ENCODE measurements at regions not wholly inside any gene's neighbourhood (a gene's known extent, or its start where the extent isn't known, plus 50 kb on each side); places are given as distances from the start of the nearest gene placed in this dataset.
"Not testable (repeated sequence)": the region's sequence is repeated elsewhere in the genome, so short reads cannot be mapped to it uniquely, and the experiment has no call there.

DNA sequence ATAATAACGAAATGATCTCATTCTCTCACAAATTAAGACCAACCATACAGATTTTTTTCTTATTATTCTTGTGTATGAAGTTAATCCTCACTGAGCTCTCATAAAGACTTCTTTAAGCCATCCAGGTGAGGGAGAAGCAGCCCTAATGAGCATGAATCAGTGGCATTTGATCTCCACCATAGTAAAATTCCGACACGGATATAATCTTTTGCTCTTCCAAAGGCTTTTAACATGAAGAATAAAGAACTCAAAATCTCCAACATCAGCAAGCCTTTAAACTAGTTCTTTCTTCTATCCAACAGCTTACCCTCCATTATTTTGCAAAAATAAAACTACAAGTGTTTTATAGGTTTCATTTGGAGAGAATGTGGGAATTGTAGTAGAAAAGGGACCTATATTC is 714.7 kb upstream of the NEGR1 start:
- Histone ChIP-seq H3K9me2 (replicated peaks; ENCODE audit: insufficient read depth, low read length) (no peaks in the 10 kb centered on the region), H3F3A (ENCODE audit: insufficient read depth) (no peaks in the 10 kb centered on the region), H3K9ac (ENCODE audit: low read length) (no peak overlapping the region), H2AFZ (ENCODE audit: low read depth, low read length, severe bottlenecking) (no peak overlapping the region), H3K36me3 (ENCODE audit: low read length) (no peaks in the 10 kb centered on the region), H4K20me1 (ENCODE audit: low read depth, low read length) (no peaks in the 10 kb centered on the region), H3K79me2 (ENCODE audit: insufficient read depth, low read length) (no peaks in the 10 kb centered on the region), H3K4me2 (ENCODE audit: low read depth, low read length, poor library complexity, severe bottlenecking) (no peak overlapping the region), H3K9me3 (ENCODE audit: insufficient read depth, low read length) (no peaks in the 10 kb centered on the region), H3K27ac (ENCODE audit: low read depth, low read length) (no peak overlapping the region), H3K4me3 (ENCODE audit: insufficient read depth, low read length, poor library complexity, severe bottlenecking) (no peak overlapping the region), H3K27me3 (ENCODE audit: low read length) (no peaks in the 10 kb centered on the region)
- TF ChIP-seq CTCF (IDR thresholded peaks at IDR 0.05; ENCODE audit: insufficient read depth, low read length, poor library complexity, severe bottlenecking) (no peak), EZH2phosphoT487 (conservative IDR thresholded peaks at IDR 0.05; ENCODE audit: low read length) (no peak)

DNA sequence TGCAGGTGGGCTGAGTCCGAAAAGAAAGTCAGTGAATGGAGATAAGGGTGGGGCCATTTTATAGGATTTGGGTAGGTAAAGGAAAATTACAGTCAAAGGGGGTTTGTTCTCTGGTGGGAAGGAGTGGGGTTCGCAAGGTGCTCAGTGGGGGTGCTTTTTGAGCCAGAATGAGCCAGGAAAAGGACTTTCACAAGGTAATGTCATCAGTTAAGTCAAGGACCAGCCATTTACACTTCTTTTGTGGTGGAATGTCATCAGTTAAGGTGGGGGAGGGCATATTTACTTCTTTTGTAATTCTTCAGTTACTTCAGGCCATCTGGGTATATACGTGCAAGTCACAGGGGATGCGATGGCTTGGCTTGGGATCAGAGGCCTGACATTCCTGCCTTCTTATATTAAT is 705.5 kb upstream of the NEGR1 start:
- H3K4me3 ChIP-seq (ENCODE audit: insufficient read depth, low read length, poor library complexity, severe bottlenecking); H3K79me2 ChIP-seq (ENCODE audit: insufficient read depth, low read length); H3F3A ChIP-seq (ENCODE audit: insufficient read depth); H3K9me3 ChIP-seq (ENCODE audit: insufficient read depth, low read length); H3K9ac ChIP-seq (ENCODE audit: low read length); H3K27me3 ChIP-seq (ENCODE audit: low read length); H3K4me2 ChIP-seq (ENCODE audit: low read depth, low read length, poor library complexity, severe bottlenecking); H3K36me3 ChIP-seq (ENCODE audit: low read length); H2AFZ ChIP-seq (ENCODE audit: low read depth, low read length, severe bottlenecking); H3K9me2 ChIP-seq (replicated peaks; ENCODE audit: insufficient read depth, low read length); H4K20me1 ChIP-seq (ENCODE audit: low read depth, low read length); H3K27ac ChIP-seq (ENCODE audit: low read depth, low read length): not testable (repeated sequence)

GRCh38 chr1:72986591-72987290 is 704.4 kb upstream of the NEGR1 start:
- no peaks in the 10 kb centered on the region for H4K20me1 ChIP-seq (ENCODE audit: low read depth, low read length)
- TF ChIP-seq EZH2phosphoT487 (conservative IDR thresholded peaks at IDR 0.05; ENCODE audit: low read length) (no peak), CTCF (IDR thresholded peaks at IDR 0.05; ENCODE audit: insufficient read depth, low read length, poor library complexity, severe bottlenecking) (no peak)
- no peak overlapping the region for H2AFZ ChIP-seq (ENCODE audit: low read depth, low read length, severe bottlenecking)
- no peaks in the 10 kb centered on the region for H3K9me3 ChIP-seq (ENCODE audit: insufficient read depth, low read length)
- H3K79me2 ChIP-seq (ENCODE audit: insufficient read depth, low read length) = no peaks in the 10 kb centered on the region
- no peaks in the 10 kb centered on the region for H3K9me2 ChIP-seq (replicated peaks; ENCODE audit: insufficient read depth, low read length)
- H3K4me3 ChIP-seq (ENCODE audit: insufficient read depth, low read length, poor library complexity, severe bottlenecking) = no peak overlapping the region
- no peaks in the 10 kb centered on the region for H3K27me3 ChIP-seq (ENCODE audit: low read length)
- H3F3A ChIP-seq (ENCODE audit: insufficient read depth) = no peaks in the 10 kb centered on the region
- H3K27ac ChIP-seq (ENCODE audit: low read depth, low read length) = no peak overlapping the region
- H3K9ac ChIP-seq (ENCODE audit: low read length) = no peak overlapping the region
- H3K4me2 ChIP-seq (ENCODE audit: low read depth, low read length, poor library complexity, severe bottlenecking) = no peak overlapping the region
- no peaks in the 10 kb centered on the region for H3K36me3 ChIP-seq (ENCODE audit: low read length)

- not testable (repeated sequence) for H3K27me3 ChIP-seq (ENCODE audit: low read length); H3K36me3 ChIP-seq (ENCODE audit: low read length); H2AFZ ChIP-seq (ENCODE audit: low read depth, low read length, severe bottlenecking); H3K4me2 ChIP-seq (ENCODE audit: low read depth, low read length, poor library complexity, severe bottlenecking); H3F3A ChIP-seq (ENCODE audit: insufficient read depth); H3K9ac ChIP-seq (ENCODE audit: low read length); H3K9me3 ChIP-seq (ENCODE audit: insufficient read depth, low read length); H4K20me1 ChIP-seq (ENCODE audit: low read depth, low read length); H3K79me2 ChIP-seq (ENCODE audit: insufficient read depth, low read length); H3K9me2 ChIP-seq (replicated peaks; ENCODE audit: insufficient read depth, low read length); H3K27ac ChIP-seq (ENCODE audit: low read depth, low read length); H3K4me3 ChIP-seq (ENCODE audit: insufficient read depth, low read length, poor library complexity, severe bottlenecking)
These were observed 702.7 kb upstream of the NEGR1 start for GRCh38 chr1:72985024-72985423.

GRCh38 chr1:72983011-72983410 is 700.7 kb upstream of the NEGR1 start:
- H3K27me3 ChIP-seq (ENCODE audit: low read length); H3K9me3 ChIP-seq (ENCODE audit: insufficient read depth, low read length); H3K4me2 ChIP-seq (ENCODE audit: low read depth, low read length, poor library complexity, severe bottlenecking); H3K4me3 ChIP-seq (ENCODE audit: insufficient read depth, low read length, poor library complexity, severe bottlenecking); H3F3A ChIP-seq (ENCODE audit: insufficient read depth); H2AFZ ChIP-seq (ENCODE audit: low read depth, low read length, severe bottlenecking); H4K20me1 ChIP-seq (ENCODE audit: low read depth, low read length); H3K36me3 ChIP-seq (ENCODE audit: low read length); H3K9me2 ChIP-seq (replicated peaks; ENCODE audit: insufficient read depth, low read length); H3K9ac ChIP-seq (ENCODE audit: low read length); H3K27ac ChIP-seq (ENCODE audit: low read depth, low read length); H3K79me2 ChIP-seq (ENCODE audit: insufficient read depth, low read length): not testable (repeated sequence)
